Effector memory CD8-positive, alpha-beta T cell (primary cell): ENCODE measurements at regions not wholly inside any gene's neighbourhood (a gene's known extent, or its start where the extent isn't known, plus 50 kb on each side); places are given as distances from the start of the nearest gene placed in this dataset.

Experiments used
- ATAC-seq: fragments of 150-1000 bp; cut with Tn5 transposase; replicated peaks from 2 replicates; pipeline ENCODE4 v1.10.0; 2021; ENCODE audit warnings: mild to moderate bottlenecking, moderate library complexity
- DNase-seq, 3 experiments: peaks; one replicate each; pipeline ENCODE4 v3.0.0; 2021
- H3K27ac Mint-ChIP-seq, 2 donors: one replicate each; pipeline ENCODE4 v1.8.0; 2022; ENCODE audit warnings: mild to moderate bottlenecking in 2 of 2, mixed read lengths in 2 of 2, moderate library complexity in 2 of 2
- H3K27me3 Mint-ChIP-seq, 2 donors: one replicate each; pipeline ENCODE4 v1.8.0; 2022; ENCODE audit warnings: mixed read lengths in 2 of 2
- H3K36me3 Mint-ChIP-seq: one replicate; pipeline ENCODE4 v1.8.0; 2022; ENCODE audit warnings: mild to moderate bottlenecking, moderate library complexity, mixed read lengths; ENCODE audit not compliant: insufficient read depth
- H3K4me1 Mint-ChIP-seq, 2 donors: one replicate each; pipeline ENCODE4 v1.8.0; 2022; ENCODE audit warnings: low read depth in 2 of 2, mixed read lengths in 2 of 2
- H3K4me3 Mint-ChIP-seq, 2 donors: one replicate each; pipeline ENCODE4 v1.8.0; 2022; ENCODE audit warnings: mild to moderate bottlenecking in 2 of 2, mixed read lengths in 2 of 2, moderate library complexity in 2 of 2
- H3K9me3 Mint-ChIP-seq, 2 donors: one replicate each; pipeline ENCODE4 v1.8.0; 2022; ENCODE audit warnings: mixed read lengths in 2 of 2

DNA sequence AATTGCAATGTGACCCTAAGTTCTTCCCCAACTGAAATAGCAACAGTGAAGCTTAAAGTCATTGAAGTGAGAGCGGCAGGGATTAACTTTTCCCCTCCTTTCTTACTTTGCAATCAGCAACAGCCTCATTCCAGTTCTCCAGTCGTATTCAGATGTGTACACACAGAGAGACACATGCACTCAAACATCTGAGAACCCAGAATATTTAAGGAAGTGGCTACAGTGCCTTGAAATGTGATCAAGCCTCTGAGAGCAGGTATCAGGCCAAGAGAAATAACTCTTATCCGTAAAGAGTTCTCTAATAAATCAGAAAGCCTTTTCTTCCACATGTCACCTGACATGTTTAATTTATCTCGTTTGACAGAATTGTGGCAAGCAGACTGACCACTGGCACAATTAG, 388.9 kb upstream of the NPVF start:
- Mint-ChIP-seq H3K27me3 (peaks cover 20 to 30% of the 10 kb centered on the region in 2 donors), H3K9me3 (no peaks in the 10 kb centered on the region), H3K27ac (no peak overlapping the region), H3K4me3 (no peak overlapping the region), H3K36me3 (no peaks in the 10 kb centered on the region), H3K4me1 (peaks cover 0 to 6% of the 10 kb centered on the region in 2 donors)
- no peak for ATAC-seq
- no peak for DNase-seq

DNA sequence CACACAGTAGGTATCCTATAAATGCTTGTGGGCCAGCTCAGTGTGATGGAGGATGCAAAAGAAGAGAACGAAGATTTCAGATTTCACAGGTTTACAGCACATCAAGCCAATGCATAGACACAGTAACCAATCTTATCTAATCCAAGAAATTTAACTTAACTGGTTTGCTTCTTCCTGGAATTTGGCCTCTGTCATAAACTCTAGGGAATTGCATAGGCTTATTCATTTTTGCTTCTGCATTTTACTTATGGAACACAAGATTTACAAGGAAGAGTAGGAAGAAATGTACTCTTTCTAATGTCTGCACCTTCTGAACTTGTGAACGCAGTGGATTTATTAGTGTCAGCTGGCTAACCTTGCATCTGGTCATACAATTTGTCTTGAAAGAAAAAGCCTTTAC, 389.4 kb upstream of the NPVF start:
- Mint-ChIP-seq H3K36me3 (no peaks in the 10 kb centered on the region), H3K4me3 (no peak overlapping the region), H3K27me3 (peaks cover 25 to 34% of the 10 kb centered on the region in 2 donors), H3K4me1 (peaks cover 0 to 6% of the 10 kb centered on the region in 2 donors), H3K27ac (no peak overlapping the region), H3K9me3 (no peaks in the 10 kb centered on the region)
- DNase-seq (no peak), ATAC-seq (no peak)

DNA sequence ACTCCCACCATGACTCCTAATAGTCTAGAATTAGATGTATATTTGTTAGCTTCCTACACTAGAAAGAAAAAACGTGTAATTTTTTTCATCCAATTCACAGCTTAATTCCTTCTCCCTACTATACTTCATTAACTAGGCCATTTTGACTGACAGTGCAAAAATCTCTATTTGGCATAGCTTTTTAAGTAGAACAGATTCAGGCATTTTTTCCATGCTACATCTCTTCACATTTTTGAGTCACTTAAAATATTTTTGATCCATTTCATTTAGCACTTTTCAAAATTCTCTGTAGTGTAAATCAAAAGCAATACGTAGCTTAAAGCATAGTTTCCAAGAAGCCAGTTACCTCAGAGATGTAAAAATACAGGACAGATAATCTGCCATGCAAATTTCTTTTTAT, 391.1 kb upstream of the NPVF start:
- H3K4me1 Mint-ChIP-seq = peaks cover 0 to 6% of the 10 kb centered on the region in 2 donors
- no peak for ATAC-seq
- no peak for DNase-seq
- H3K4me3 Mint-ChIP-seq = no peak overlapping the region
- no peak overlapping the region for H3K27ac Mint-ChIP-seq
- no peaks in the 10 kb centered on the region for H3K9me3 Mint-ChIP-seq
- peaks cover 20 to 26% of the 10 kb centered on the region in 2 donors for H3K27me3 Mint-ChIP-seq
- no peaks in the 10 kb centered on the region for H3K36me3 Mint-ChIP-seq

DNA sequence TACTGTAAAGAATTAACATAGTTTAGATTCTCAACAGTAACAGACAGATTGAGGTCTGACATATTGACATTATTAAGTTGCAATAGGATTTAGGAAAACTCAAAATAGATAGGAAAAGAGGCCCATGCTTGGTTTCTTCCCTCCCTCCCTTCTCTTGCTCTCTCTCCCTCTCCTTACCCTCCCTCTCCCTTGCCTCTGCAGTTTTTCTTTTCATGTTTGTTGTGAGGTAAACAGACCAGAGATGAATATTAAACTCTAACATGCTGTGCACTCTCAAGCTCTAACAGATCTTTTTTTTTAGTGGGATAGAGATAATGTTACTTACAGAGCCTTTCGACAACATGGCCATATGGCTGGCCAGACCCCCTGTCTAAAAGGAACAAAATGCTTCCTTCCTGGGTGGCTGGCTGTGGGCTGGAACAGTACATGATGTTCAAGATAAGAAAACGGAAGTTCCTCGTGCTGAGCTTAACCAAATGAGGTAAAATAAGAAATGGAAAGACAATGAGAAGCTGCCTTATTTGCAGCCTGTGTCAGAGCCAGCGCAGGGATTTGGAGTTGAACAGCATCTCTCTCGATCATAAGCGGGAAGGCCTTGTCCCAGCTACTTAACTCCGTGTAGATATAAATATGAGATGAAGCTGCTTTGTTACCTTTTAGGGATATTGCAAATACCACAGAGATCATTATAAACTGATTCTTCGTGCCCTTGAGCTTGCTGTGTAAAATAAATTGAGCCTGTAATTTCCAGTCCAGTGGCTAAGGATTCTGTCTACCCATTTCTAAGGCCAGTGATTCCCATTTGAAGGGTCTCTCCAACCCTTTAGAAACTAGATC, 391.9 kb upstream of the NPVF start:
- ATAC-seq = no peak

DNA sequence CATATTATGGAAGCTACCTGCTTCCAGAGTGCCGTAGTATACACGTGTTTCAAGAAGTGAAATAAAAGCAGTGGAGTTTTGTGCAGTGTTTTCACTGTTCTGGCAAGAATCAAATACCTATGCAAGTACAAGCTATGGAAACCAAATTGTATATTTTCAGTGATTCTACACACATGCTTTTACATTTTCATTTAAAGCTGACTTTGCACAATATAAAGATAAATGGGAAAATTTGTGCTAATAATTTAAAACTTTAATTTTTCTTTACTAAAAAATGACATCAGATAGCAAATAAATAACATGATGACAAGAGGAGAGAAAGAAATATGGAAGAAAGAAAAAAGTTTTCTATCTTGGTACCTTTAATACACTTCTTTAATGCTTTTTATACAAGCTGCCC, 393.7 kb upstream of the NPVF start:
- Mint-ChIP-seq H3K27me3 (peaks cover 10 to 20% of the 10 kb centered on the region in 2 donors), H3K36me3 (no peaks in the 10 kb centered on the region), H3K4me1 (peaks cover 0 to 6% of the 10 kb centered on the region in 2 donors), H3K4me3 (no peak overlapping the region), H3K9me3 (no peaks in the 10 kb centered on the region), H3K27ac (no peak overlapping the region)
- no peak for ATAC-seq
- no peak for DNase-seq

More for the DNA sequence above, 391.9 kb upstream of the NPVF start:
- Mint-ChIP-seq H3K4me3 (no peak overlapping the region), H3K4me1 (peaks cover 0 to 6% of the 10 kb centered on the region in 2 donors), H3K27ac (no peak overlapping the region), H3K9me3 (no peaks in the 10 kb centered on the region), H3K27me3 (peaks cover 15 to 22% of the 10 kb centered on the region in 2 donors), H3K36me3 (no peaks in the 10 kb centered on the region)
- no peak for DNase-seq

DNA sequence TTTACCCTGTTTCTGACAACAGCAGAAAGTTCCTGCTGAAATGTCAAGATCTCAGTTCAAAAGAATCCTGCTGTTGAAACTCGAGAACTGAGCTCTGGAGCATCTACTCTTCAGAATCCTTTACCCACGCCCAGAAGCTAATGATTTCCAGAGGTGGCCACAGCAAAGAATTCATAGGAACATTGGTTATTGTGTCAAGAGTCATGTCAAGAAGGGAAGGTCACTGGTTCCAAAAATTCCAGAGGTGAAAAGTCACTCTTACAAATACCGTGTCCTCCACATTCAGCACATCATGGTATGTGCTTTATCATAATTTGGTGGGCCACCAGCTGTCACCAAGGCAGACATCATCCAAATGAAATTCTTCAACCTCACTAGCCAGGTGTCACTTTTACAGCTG, 394.4 kb upstream of the NPVF start:
- H3K27me3 Mint-ChIP-seq = peaks cover 5 to 20% of the 10 kb centered on the region in 2 donors
- no peak overlapping the region for H3K4me3 Mint-ChIP-seq
- no peaks in the 10 kb centered on the region for H3K9me3 Mint-ChIP-seq
- H3K27ac Mint-ChIP-seq = no peak overlapping the region
- ATAC-seq (no peak), DNase-seq (no peak)
- no peaks in the 10 kb centered on the region for H3K36me3 Mint-ChIP-seq
- H3K4me1 Mint-ChIP-seq = peaks cover 0 to 6% of the 10 kb centered on the region in 2 donors

DNA sequence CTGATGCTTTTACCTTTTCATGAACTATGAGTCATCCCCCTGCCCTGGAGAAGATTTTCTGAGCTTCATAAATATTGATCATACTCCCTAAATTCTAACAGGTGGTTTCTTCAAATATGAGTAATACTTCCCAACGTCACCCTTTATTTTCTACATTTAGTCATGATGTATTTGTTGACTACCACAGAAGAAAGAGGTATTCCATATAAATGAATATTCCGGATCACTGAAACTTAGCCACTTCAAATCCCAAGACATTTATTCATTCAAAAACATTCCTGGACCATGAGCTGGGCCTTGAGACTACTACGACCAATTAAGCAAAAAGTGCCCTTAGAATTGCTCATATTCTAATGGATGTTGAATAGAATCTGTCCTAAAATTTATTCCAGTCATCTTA, 395.8 kb upstream of the NPVF start:
- H3K27me3 Mint-ChIP-seq = peaks cover 5 to 20% of the 10 kb centered on the region in 2 donors
- ATAC-seq (no peak), DNase-seq (no peak)
- H3K4me1 Mint-ChIP-seq = peaks cover 0 to 6% of the 10 kb centered on the region in 2 donors
- no peaks in the 10 kb centered on the region for H3K9me3 Mint-ChIP-seq
- no peak overlapping the region for H3K4me3 Mint-ChIP-seq
- no peaks in the 10 kb centered on the region for H3K36me3 Mint-ChIP-seq
- no peak overlapping the region for H3K27ac Mint-ChIP-seq

DNA sequence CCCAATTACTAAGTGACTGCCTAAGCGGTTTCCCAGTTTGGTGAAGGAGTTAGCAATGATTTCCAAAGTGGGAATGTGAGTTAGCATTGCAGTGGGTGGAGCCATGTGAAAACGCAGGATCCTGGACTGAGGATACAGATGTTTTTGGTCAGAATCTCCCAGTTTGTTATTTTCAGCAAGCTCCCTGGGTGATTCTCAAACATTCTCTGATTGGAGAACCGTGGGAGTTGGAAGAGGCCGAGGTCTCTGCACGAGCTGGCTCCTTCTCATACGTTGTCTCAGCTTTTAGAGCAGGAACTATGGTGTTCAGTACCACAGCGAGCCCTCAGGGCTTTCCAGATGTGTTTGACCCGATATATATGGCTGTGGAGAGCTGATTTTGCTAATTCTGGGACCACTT, 396.5 kb upstream of the NPVF start:
- ATAC-seq = no peak
- DNase-seq = no peak
- no peaks in the 10 kb centered on the region for H3K9me3 Mint-ChIP-seq
- H3K36me3 Mint-ChIP-seq = no peaks in the 10 kb centered on the region
- peaks cover 5 to 20% of the 10 kb centered on the region in 2 donors for H3K27me3 Mint-ChIP-seq
- H3K4me1 Mint-ChIP-seq = peaks cover 0 to 6% of the 10 kb centered on the region in 2 donors
- no peak overlapping the region for H3K27ac Mint-ChIP-seq
- no peak overlapping the region for H3K4me3 Mint-ChIP-seq

DNA sequence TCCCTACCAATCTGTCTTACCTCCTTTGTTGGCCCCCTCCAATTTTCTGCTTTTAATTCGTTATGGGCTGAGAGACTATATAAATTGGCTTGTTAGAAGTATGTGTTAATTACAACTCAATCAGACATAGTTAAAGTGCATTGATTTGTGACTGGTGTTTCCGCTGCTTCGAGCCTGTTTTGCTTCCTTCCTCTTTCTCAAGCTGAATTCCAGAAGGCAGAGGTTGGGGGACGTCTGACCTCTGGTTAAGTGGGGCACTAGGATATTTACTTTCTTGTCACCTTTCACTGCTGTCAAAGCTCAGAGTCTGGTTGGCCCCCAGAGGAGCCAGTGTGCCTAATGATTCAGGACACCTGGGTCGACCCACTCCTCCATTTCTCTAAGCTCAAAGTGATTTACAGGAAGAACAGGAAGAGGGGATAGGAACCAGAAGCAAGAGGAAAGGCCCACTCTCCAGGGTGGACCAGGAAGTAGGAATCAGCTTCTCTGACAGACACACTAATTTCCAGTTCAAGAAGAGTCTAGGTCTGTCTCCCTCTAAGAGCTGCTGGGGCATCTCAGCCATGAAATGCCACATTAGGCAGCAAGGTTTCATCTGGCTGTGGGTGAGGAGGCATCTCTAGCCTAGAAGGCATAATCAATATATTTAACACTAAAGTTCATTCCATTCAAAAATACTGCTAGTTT, 397.2 kb upstream of the NPVF start:
- Mint-ChIP-seq H3K9me3 (no peaks in the 10 kb centered on the region), H3K27ac (no peak overlapping the region), H3K27me3 (peaks cover 8 to 20% of the 10 kb centered on the region in 2 donors), H3K4me1 (peaks cover 0 to under 1% of the 10 kb centered on the region in 2 donors), H3K4me3 (no peak overlapping the region), H3K36me3 (no peaks in the 10 kb centered on the region)
- DNase-seq (no peak), ATAC-seq (no peak)

DNA sequence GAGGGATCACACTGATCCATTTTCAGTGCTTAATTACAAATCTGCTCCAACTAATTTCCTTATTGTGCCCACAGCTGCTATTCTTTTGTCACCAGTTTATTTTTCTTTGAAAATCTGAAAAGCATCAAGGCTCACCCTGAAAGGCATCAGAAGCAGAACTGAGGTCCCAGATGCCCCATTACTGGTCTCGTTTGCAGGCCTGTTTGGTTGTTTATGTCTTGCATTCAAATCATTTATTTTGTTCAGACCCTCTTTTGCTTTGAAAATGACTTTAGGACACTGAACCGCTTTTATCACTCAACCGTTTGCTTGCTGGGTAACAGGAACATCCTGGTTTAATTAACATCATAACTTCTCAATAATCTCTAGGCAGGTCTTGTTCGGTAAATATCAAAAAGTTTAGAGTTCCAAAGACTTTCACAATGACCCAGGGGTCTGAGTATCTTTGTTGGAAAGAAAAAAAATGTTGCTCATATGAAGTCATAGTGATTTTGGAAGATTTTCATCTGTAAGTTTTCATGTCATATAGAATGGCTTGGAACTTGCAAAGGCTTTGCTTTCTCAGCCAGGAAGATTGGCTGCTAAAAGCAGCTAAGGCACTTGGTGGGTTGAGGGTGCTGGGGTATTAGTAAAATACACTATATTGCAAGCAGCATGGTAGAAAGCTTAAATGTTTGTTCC, 398.3 kb upstream of the NPVF start:
- H3K9me3 Mint-ChIP-seq = no peaks in the 10 kb centered on the region
- H3K27ac Mint-ChIP-seq = no peak overlapping the region
- H3K4me3 Mint-ChIP-seq = no peak overlapping the region
- no peak for DNase-seq
- H3K27me3 Mint-ChIP-seq = peaks cover 14 to 27% of the 10 kb centered on the region in 2 donors
- no peaks in the 10 kb centered on the region for H3K36me3 Mint-ChIP-seq
- no peak for ATAC-seq
- H3K4me1 Mint-ChIP-seq = no peaks in the 10 kb centered on the region

DNA sequence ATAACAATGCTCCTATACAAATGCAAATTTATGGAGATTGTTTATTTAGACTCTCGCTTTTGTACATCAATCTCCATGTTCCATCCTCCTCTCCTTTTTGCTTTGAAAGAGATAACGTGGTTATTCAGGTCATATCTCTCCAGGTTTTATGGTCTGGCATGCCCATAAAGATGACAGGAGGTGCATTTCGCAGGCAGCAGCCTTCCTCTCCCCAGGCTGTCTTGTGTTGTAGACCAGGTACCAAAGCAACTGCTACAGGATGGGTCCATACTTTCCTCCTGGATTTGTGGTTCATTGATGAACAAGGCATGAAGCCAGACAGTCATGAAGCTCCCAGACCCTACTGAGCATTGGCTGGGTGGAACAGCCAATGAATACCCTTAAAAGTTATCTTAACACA, 400.2 kb upstream of the NPVF start:
- no peak overlapping the region for H3K27ac Mint-ChIP-seq
- H3K9me3 Mint-ChIP-seq = no peaks in the 10 kb centered on the region
- no peaks in the 10 kb centered on the region for H3K36me3 Mint-ChIP-seq
- H3K27me3 Mint-ChIP-seq = peaks cover 9 to 36% of the 10 kb centered on the region in 2 donors
- no peak for ATAC-seq
- no peaks in the 10 kb centered on the region for H3K4me1 Mint-ChIP-seq
- DNase-seq = no peak
- H3K4me3 Mint-ChIP-seq = no peak overlapping the region

DNA sequence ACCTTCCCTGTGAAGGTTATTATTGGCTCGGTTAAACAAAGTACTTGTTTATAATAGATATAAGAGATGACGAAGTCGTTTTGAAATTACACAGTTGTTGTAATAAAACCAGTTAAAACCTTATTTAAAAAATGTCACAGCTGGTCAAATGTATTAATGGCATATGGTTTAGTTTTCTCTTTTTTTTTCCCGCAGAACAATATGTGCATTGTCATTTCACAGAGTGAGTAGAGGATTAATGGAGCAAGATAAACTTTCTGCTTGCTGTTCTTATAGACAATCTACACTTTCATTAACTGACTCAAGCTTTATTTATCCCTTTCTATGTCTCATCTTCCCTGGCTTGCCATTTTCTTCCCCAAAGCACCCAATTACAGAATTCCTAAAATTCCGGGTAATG, 404.3 kb upstream of the NPVF start:
- no peaks in the 10 kb centered on the region for H3K36me3 Mint-ChIP-seq
- no peaks in the 10 kb centered on the region for H3K4me1 Mint-ChIP-seq
- DNase-seq (no peak), ATAC-seq (no peak)
- no peak overlapping the region for H3K4me3 Mint-ChIP-seq
- peaks cover 9 to 29% of the 10 kb centered on the region in 2 donors for H3K27me3 Mint-ChIP-seq
- H3K27ac Mint-ChIP-seq = no peak overlapping the region
- H3K9me3 Mint-ChIP-seq = no peaks in the 10 kb centered on the region

DNA sequence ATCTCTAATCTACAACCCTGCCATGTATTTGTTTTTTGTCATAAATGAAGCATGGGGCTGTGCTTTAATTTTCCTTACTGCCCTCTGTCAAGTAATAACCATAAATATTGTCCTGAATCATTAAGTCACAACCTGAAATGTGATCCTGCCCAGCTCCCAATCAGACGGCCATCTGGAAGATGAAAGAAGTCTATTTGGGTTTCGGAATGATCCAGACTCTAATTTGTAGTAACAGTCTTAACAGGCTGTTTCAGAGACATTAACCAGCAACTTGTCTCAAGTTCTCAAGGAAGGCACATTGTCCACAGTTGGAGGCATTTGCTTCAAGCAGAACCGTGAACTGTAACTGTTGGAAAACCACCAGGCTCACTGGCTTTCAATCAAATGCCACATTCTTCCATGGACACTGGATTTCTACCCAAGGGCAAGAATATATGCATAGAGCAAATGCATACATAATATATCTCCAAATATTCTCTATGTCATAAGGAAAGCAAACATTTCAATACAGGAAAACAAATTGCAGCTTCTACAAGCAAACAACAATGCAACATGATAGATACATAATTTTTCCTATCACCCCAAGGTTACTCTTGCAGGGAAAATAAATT, 405.2 kb upstream of the NPVF start:
- H3K4me1 Mint-ChIP-seq = no peaks in the 10 kb centered on the region
- DNase-seq (no peak), ATAC-seq (no peak)
- no peak overlapping the region for H3K27ac Mint-ChIP-seq
- H3K36me3 Mint-ChIP-seq = no peaks in the 10 kb centered on the region
- no peak overlapping the region for H3K4me3 Mint-ChIP-seq
- H3K27me3 Mint-ChIP-seq = peaks cover 9 to 30% of the 10 kb centered on the region in 2 donors
- no peaks in the 10 kb centered on the region for H3K9me3 Mint-ChIP-seq
